Cardiac septum (tissue), 1 donor: ENCODE measurements at regions not wholly inside any gene's neighbourhood (a gene's known extent, or its start where the extent isn't known, plus 50 kb on each side); places are given as distances from the start of the nearest gene placed in this dataset.
"Not testable (repeated sequence)": the region's sequence is repeated elsewhere in the genome, so short reads cannot be mapped to it uniquely, and the experiment has no call there.

Experiments
- DNase-seq: peaks from one replicate; pipeline ENCODE4 v3.0.0-alpha.2; 2020; ENCODE audit warnings: low spot score
- intact Hi-C: fragments of 100-400 bp; cut with DNase I; formaldehyde crosslinking; loops from one replicate; pipeline ENCODE4 v1.14.0; 2022
- donor health status: DM: no; HTN: no; CAD: no.

GRCh38 chr12:27133022-27133590 lies 50.7 kb upstream of the C12orf71 start:
- no peak for DNase-seq
- intact Hi-C loops, result no loop called here

GRCh38 chr12:27140478-27140969 lies 58.1 kb upstream of the C12orf71 start:
- no peak for DNase-seq
- intact Hi-C loops, result loop anchor here (5.0 kb wide), 1 partner anchor 152 kb away; no protein-coding TSS in a partner anchor

GRCh38 chr12:27142101-27142721 lies 59.8 kb upstream of the C12orf71 start:
- intact Hi-C loops, result loop anchor here (5.0 kb wide), 1 partner anchor 150 kb away; no protein-coding TSS in a partner anchor
- no peak for DNase-seq

GRCh38 chr12:27143256-27144069 lies 61.1 kb upstream of the C12orf71 start:
- no peak for DNase-seq
- intact Hi-C loops, result loop anchor here (5.0 kb wide), 1 partner anchor 149 kb away; no protein-coding TSS in a partner anchor

GRCh38 chr12:27145725-27146124 lies 63.3 kb upstream of the C12orf71 start:
- intact Hi-C loops, DNase-seq: not testable (repeated sequence)

- no peak for DNase-seq
- intact Hi-C loops, result no loop called here
Observed at GRCh38 chr12:27148373-27148772, 66.0 kb upstream of the C12orf71 start.

GRCh38 chr12:27148791-27149190 lies 66.4 kb upstream of the C12orf71 start:
- no peak for DNase-seq
- intact Hi-C loops, result no loop called here

GRCh38 chr12:27151479-27151878 lies 69.1 kb upstream of the C12orf71 start:
- DNase-seq, result no peak
- intact Hi-C loops, result no loop called here

GRCh38 chr12:27158297-27158696 lies 75.9 kb upstream of the C12orf71 start:
- intact Hi-C loops, result no loop called here
- DNase-seq, result no peak

GRCh38 chr12:27161458-27162228 lies 79.3 kb upstream of the C12orf71 start:
- no peak for DNase-seq
- intact Hi-C loops, result no loop called here

GRCh38 chr12:27162229-27162537 lies 79.8 kb upstream of the C12orf71 start:
- intact Hi-C loops, result no loop called here
- DNase-seq, result no peak

- intact Hi-C loops, result no loop called here
- DNase-seq, result no peak
Observed at GRCh38 chr12:27163048-27163715, 80.8 kb upstream of the C12orf71 start.

GRCh38 chr12:27163894-27164293 lies 80.2 kb upstream of the STK38L start:
- intact Hi-C loops, result no loop called here
- no peak for DNase-seq

GRCh38 chr12:27164330-27165040 lies 79.6 kb upstream of the STK38L start:
- no peak for DNase-seq
- intact Hi-C loops, result no loop called here

GRCh38 chr12:27165958-27166357 lies 78.1 kb upstream of the STK38L start:
- DNase-seq, intact Hi-C loops: not testable (repeated sequence)

- DNase-seq, intact Hi-C loops: not testable (repeated sequence)
Observed at GRCh38 chr12:27171494-27171893, 72.6 kb upstream of the STK38L start.

GRCh38 chr12:27176765-27177164 lies 67.3 kb upstream of the STK38L start:
- DNase-seq, result no peak
- intact Hi-C loops, result no loop called here

GRCh38 chr12:27177706-27178105 lies 66.4 kb upstream of the STK38L start:
- intact Hi-C loops, result no loop called here
- no peak for DNase-seq

GRCh38 chr12:27178255-27178654 lies 65.8 kb upstream of the STK38L start:
- intact Hi-C loops, result no loop called here
- DNase-seq, result no peak
